ENCODE measurements at regions not wholly inside any gene's neighbourhood (a gene's known extent, or its start where the extent isn't known, plus 50 kb on each side); places are given as distances from the start of the nearest gene placed in this dataset.

DNA sequence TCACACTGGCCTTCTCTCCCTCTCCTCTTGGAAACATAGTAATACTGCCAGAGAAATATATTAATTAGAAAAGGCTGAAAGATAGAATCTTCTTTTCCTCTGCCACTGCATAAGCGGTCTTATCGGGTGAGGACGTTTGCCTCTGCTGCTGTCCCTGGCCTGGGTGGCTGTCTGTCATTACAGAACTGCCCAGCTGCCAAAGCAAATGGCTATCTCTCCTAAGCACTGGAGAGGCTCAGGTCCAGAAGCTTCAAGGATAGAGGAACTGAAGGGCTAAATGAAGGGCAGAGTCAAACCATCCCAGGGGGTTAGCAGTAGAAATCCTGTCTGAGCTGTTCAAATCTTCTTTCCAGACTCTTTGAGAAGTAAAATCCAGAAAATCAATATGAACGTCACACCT, 198.6 kb upstream of the CAND1 start:
- no peak for TF ChIP-seq EZH2 (IDR thresholded peaks at IDR 0.05; ENCODE audit: borderline replicate concordance, low read depth, low read length, severe bottlenecking)
- no peak for TF ChIP-seq FOS (IDR thresholded peaks at IDR 0.05; ENCODE audit: borderline replicate concordance, insufficient read depth, low read length)
- no peak for TF ChIP-seq POLR2A (IDR thresholded peaks at IDR 0.05; ENCODE audit: low read depth, low read length)
